NCI-H1092 treated with DMSO at 0.1 percent for 48 hours (cell line): ENCODE measurements at regions not wholly inside any gene's neighbourhood (a gene's known extent, or its start where the extent isn't known, plus 50 kb on each side); places are given as distances from the start of the nearest gene placed in this dataset.
"Not testable (repeated sequence)": the region's sequence is repeated elsewhere in the genome, so short reads cannot be mapped to it uniquely, and the experiment has no call there.

Experiments used
- DNase-seq: peaks from one replicate; lab custom pipeline; 2025; lab: John Stamatoyannopoulos, UW

- no peak for DNase-seq
Observed at GRCh38 chr2:240255811-240256703, 115.6 kb upstream of the OTOS start.

DNA sequence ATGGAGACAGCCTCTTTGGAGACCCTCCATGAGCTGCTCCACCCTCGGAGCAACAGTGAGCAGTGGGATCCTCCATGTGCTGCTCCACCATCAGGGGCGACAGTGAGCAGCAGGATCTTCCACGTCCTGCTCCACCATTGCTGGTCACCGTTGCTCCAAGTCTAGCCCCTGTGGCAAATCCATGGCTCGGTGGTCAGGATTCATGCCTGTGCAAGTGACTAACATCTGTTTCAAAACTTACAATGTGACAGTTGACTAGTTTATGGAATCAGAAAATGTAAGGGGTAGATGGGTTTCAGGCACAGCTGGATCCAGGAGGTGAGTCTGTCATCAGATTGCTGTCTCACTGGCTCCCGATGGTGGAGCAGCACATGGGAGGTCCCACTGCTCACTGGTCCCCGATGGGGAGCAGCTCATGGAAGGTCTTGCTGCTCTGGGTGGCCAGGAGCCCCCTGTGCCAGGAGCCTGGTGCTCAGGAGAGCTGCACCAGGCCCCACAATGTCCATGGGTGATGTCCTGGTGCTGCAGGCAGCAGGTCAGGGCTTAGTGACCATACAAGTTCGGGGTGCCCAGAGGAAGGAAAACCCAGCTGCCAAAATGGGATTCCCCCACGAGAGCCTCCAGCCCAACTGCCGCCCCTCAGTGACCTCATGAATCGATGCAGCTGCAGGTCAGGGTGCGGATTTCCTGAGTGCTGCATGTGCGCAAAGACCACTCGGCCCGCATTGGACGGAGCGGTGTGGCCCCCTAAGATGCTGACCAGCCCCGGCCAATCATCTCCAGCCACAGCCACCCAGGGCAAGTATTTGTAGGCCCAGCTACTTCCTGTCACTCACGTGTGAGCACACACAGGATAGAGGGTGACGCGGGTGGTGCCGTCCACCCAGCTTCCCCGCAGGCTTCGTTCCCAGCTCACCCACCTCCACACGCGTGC, 116.5 kb upstream of the OTOS start:
- no peak for DNase-seq

GRCh38 chr2:240257940-240258580, 117.6 kb upstream of the OTOS start:
- DNase-seq = no peak

DNA sequence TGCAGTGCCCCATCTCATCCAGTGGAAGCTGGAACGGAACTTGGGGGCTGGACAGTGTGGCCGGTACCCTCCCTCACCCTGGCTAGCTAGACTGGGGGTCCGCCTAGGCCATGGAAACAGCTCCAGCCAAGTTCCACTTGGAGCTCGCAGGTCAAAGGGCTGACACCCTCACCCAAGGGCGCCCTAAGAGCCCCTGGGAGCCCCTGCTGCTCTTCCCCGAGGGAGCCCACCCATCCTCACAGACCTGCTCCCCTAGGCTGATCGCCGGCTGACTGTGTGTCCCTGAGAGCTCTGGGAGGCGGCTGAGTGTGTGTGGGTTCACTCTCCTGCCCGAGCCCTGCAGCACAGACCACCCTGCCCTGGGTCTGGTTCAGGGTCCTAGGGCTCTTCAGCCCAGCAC, 118.2 kb upstream of the OTOS start:
- DNase-seq = no peak

- no peak for DNase-seq
Observed at GRCh38 chr2:240259201-240259923, 118.9 kb upstream of the OTOS start.

DNA sequence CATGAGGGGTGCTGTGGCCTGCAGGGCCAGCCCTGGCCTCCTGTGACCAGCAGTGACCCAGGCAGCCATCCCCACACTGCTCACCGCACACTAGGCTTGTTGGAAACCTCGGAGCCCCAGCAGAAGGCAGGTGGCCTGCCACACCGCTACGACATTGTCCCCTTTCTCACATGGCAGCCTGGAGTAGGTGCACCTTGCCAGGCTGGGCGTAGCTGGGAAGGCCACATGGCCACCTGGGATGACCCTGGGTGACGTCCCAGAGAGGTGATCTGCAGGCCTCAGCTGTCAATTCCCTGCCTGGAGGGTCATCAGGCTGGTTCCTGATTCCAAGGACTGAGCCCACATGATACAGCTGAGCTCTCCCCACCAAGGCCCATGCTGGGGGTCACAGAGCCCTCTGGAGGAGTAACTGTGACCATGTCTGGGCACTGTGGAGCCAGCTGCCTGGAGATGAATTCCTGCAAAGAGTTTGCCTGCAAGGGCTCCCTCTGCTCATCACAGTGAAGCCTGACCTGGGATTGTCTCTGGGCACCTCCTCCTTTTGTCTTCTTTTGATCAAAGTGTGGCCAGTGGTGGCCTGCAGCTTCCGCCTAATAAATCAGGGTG, 119.6 kb upstream of the OTOS start:
- DNase-seq = no peak

GRCh38 chr2:240260664-240261063, 120.2 kb upstream of the OTOS start:
- no peak for DNase-seq

DNA sequence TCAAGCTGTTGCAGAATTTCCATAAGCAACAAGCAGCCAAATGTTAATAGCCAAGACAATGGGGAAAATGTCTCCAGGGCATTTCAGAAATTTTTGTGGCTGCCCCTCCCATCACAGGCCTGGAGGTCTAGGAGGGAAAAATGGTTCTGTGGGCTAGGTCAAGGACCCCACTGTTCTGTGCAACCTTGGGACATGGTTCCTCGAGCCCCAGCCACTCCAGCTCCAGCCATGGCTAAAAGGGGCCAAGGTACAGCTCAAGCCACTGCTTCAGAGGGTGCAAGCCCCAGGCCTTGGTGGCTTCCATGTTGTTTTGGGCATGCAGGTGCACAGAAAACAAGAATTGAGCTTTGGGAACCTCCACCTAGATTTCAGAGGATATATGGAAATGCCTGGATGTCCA, 122.1 kb upstream of the OTOS start:
- DNase-seq = not testable (repeated sequence)

DNA sequence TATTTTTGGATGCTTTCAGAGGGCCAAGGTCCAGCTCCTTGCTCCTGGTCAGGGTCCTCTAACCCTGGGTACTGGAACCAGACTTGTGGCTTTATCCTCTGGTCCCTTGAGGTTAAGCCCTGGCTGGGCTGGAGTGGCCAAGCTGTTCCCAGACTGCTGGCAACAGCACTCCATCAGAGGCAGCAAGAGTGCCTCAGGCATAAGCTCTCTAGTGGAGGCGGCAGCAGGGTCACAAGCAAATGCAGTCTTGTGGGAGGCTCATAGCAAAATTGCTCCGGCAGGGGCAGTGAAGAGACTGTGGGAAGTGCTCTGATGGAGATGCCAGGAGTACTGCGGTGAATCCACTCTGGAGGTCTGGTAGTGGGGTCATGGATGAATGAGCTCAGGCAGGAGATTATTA, 128.9 kb upstream of the OTOS start:
- no peak for DNase-seq

DNA sequence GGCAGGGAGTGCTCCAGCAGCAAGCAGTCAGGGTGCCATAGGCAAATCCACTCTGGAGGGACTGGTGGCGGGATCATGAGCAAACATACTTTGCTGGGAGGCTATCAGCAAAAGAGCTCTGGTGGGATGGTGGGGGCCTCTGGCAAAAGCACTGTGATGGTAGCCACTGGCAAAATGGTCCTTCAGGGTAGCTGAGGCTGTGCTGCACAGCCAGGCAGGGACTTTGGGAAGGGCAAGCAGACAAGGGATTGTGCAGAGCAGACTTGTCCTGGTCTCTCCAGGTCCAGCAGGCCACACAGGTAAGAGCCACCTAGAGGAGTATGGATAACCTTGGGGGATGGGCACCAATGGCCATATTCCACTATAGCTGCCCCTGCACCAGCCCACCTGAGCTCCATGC, 129.4 kb upstream of the OTOS start:
- DNase-seq = no peak

- DNase-seq = no peak
Observed at GRCh38 chr2:240271716-240272341, 131.4 kb upstream of the OTOS start.

DNA sequence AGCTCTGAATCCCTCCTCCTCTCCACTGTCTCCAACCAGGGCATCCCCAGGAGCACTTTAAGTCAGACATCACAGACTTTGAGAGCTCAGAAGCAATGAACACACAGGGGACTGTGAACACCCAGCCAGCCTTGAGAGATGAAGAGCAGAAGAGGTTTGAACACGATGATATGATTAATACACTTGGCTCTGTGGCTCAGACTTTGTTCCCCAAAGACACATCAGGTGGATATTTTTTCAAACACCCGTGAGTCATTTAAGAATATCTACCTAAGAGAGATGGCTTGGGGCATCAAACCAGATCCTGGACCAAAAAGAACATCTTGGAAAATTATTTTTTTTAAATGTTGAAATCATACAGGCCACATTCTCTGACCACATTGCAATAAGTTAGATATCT, 134.9 kb upstream of the OTOS start:
- no peak for DNase-seq

GRCh38 chr2:240277073-240277806, 136.8 kb upstream of the OTOS start:
- no peak for DNase-seq

- DNase-seq = no peak
Observed at GRCh38 chr2:240277807-240278522, 137.5 kb upstream of the OTOS start.

GRCh38 chr2:240278661-240279060, 138.2 kb upstream of the OTOS start:
- no peak for DNase-seq

DNA sequence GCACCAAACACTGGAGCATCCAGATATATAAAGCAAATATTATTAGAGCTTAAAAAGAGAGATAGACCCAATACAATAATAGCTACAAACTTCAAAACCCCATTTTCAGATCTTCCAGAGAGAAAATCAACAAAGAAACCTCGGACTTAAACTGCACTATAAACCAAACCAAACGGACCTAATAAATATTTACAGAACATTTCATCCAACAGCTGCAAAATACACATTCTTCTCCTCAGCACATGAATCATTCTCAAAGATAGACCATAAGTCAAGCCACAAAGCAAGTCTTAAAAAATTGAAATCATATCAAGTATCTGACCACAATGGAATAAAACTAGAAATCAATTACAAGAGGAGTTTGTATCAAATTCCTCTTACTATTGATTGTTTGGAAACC, 140.2 kb upstream of the OTOS start:
- no peak for DNase-seq

DNA sequence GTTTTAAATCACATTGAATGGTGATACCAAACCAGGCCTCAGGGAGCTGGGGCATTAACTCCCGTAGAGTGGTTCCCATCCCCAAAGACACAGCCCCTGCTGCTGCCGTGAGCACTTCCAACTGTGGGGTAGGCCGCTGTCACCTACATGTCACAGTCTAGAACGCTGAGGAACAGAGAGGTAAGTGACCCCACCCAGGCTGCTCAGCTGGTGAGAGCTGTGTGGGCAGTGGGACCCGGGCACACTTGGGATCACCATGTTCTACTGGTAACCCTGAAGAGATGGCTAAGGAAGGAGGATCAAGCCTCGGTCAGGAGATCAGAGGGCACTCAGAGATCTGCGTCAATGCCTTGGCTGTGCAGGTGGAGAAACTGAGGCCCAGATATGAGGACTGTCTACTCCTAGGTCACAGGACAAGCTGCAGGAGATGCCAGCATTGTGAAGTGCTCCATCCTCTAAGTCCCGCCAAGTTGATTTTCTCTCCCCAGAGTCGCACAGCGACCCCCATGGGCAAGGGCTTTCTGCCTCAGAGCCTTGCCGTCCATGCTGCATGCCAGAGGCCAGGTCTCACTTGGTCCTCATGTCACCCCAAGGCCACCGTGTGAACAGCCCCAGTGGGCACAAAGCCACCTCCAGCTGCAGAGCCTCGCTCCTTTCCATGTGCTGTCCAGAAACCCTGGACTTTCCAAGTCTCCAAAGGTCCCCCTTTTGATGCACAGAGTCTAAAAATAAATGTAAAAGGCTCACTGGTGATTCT, 144.2 kb upstream of the OTOS start:
- no peak for DNase-seq

GRCh38 chr2:240285725-240286124, 145.3 kb upstream of the OTOS start:
- DNase-seq = no peak

DNA sequence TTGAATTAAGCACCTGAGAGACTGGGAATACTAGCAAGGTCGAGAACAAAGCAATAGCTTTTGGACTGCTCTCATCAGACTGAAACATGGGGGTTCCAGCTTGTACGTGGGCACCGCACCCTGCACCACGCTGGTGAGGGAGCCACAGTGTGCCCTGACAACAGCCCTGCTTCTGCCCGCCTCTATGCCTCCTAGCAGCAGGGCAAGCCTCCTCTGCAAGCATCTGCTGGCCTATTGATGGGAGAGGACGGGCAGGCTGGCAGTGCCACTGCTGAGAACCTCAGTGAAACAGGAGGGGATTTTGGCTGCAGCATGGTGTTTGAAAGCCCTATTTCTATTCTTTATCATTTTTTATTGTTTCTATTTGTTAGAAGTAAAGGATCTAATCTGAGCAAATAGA, 146.1 kb upstream of the OTOS start:
- DNase-seq = no peak
